SJSA1 (cell line): ENCODE measurements at regions not wholly inside any gene's neighbourhood (a gene's known extent, or its start where the extent isn't known, plus 50 kb on each side); places are given as distances from the start of the nearest gene placed in this dataset.

Experiments used
- DNase-seq, 2 experiments: peaks; one replicate each; pipeline ENCODE4 v3.0.0-alpha.2; 2015 to 2020; ENCODE audit warnings: low spot score in 2 of 2, low read depth in 1 of 2
- H3K27ac ChIP-seq: fragments of 250-450 bp; sonication (Bioruptor Pico); 2 replicates; pipeline ENCODE4 v1.5.1; 2020; ENCODE audit warnings: mild to moderate bottlenecking, moderate library complexity
- H3K27me3 ChIP-seq: fragments of 250-450 bp; sonication (Bioruptor Pico); replicated peaks from 2 replicates; pipeline ENCODE4 v1.5.1; 2020; ENCODE audit warnings: mild to moderate bottlenecking, moderate library complexity
- H3K36me3 ChIP-seq: fragments of 250-450 bp; sonication (Bioruptor Pico); 2 replicates; pipeline ENCODE4 v1.5.1; 2020; ENCODE audit warnings: mild to moderate bottlenecking
- H3K4me1 ChIP-seq: fragments of 250-450 bp; sonication (Bioruptor Pico); replicated peaks from 2 replicates; pipeline ENCODE4 v1.6.1; 2021; ENCODE audit warnings: mild to moderate bottlenecking
- H3K4me3 ChIP-seq: fragments of 250-450 bp; sonication (Bioruptor Pico); 2 replicates; pipeline ENCODE4 v1.5.1; 2020; ENCODE audit warnings: mild to moderate bottlenecking
- H3K9me3 ChIP-seq: fragments of 250-450 bp; sonication (Bioruptor Pico); replicated peaks from 2 replicates; pipeline ENCODE4 v1.5.1; 2020; ENCODE audit warnings: mild to moderate bottlenecking

DNA sequence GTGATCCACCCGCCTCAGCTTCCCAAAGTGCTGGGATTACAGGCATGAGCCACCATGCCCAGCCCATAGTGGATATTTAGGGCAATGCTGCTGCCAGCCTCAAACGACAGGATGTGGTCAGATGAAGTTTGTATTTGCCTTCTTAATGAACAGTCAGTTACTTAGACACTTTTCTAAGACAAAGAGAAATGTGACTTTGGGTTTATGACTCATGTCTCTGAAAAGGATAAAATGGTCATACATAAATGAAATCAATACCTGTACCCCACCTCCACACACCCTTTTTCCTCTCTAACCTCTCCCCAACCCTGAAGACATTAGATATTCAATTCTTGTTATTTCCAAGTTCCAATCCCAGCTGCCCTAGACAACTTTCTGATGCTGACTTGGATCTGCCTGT is 109.3 kb upstream of the INSIG1 start:
- Histone ChIP-seq H3K36me3 (no peaks in the 10 kb centered on the region), H3K9me3 (peaks cover 19% of the 10 kb centered on the region), H3K27ac (no peak overlapping the region), H3K27me3 (0 out of 2 replicates have a peak, but pooled peaks cover 2% of the 10 kb centered on the region), H3K4me3 (no peak overlapping the region), H3K4me1 (no peaks in the 10 kb centered on the region)
- no peak for DNase-seq

DNA sequence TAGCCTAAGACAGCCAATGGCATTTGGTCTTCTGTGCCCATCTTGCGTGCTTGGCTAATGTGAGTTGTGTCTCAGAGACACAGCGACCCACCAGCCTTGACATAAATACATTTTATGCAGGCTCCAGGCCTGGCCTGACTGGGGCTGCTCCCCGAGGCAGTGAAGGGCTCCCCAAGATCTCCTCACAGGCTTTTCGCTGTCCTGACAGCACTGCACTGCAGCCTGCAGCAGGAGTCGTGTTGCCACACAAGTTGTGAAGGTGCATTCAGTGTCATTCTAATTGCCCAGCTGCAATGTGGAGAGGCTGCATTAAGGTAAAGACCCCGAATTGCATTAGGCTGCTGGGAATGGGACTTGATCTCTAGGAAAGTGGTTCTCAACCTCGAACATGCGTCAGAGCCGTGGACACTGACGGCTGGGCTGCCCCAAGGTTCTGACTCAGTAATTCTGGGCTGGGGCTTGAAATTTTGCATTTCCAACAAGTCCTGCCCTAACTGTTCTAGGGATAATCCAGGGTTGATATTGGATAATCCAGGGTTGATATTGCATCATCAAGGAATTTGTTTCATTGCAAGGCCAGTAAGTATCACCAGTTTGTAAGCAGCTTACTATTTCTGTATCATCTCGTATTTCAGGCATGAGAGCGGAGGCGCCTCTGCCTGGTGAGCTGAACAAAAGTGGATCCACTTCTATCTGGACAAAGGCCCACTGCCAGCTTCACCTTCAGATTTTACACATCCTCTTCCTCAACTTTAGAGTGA is 108.7 kb upstream of the INSIG1 start:
- H3K36me3 ChIP-seq, result no peaks in the 10 kb centered on the region
- no peak overlapping the region for H3K27ac ChIP-seq
- no peaks in the 10 kb centered on the region for H3K4me1 ChIP-seq
- no peak for DNase-seq
- peaks cover 17% of the 10 kb centered on the region for H3K9me3 ChIP-seq
- no peak overlapping the region for H3K4me3 ChIP-seq
- 0 out of 2 replicates have a peak, but pooled peaks cover 2% of the 10 kb centered on the region for H3K27me3 ChIP-seq

DNA sequence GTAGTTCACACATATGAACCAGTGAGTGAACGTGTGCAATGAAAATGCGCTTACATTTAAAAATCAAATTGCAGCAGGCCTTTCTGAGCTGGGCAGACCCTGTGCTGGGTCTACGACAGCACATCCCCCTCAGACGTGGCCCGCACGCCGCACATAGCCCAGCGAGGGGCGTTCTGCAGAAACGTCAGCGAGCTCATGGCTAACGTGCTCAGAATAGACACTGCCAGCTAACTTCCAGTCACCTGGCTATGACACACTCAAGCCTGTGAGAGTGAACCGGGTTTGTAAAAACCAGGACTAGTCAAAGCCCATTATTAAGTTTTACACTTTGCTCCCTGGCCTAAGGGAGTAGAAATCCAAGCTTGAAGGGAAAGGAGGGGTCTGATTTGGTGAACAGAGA is 108.1 kb upstream of the INSIG1 start:
- Histone ChIP-seq H3K9me3 (peaks cover 16% of the 10 kb centered on the region), H3K4me1 (no peaks in the 10 kb centered on the region), H3K27ac (no peak overlapping the region), H3K36me3 (no peaks in the 10 kb centered on the region), H3K4me3 (no peak overlapping the region), H3K27me3 (0 out of 2 replicates have a peak, but pooled peaks cover 2% of the 10 kb centered on the region)
- no peak for DNase-seq

DNA sequence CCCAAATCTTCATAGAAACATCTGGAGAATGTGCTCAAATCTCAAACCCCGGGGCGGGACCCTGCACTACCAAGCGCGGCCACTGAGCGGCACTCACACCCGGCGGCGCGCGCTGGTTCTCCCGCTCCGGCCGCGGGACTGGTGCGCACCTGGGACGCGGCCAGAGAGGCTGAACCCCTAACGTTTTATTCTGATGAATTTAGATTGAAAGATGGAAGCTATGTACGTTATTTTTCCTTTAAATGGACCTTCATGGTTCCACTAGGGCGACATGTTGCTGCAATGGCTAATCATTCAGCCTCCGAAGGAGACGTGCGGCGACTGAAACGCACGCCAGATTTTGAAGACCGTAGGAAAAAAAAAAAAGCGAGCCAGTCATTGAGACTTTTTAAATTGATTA is 107.0 kb upstream of the INSIG1 start:
- Histone ChIP-seq H3K4me1 (no peaks in the 10 kb centered on the region), H3K36me3 (no peaks in the 10 kb centered on the region), H3K27ac (no peak overlapping the region), H3K4me3 (no peak overlapping the region), H3K27me3 (0 out of 2 replicates have a peak, but pooled peaks cover 2% of the 10 kb centered on the region), H3K9me3 (peaks cover 7% of the 10 kb centered on the region; the same call in 1 of the 2 replicates)
- peak in 1 of 2 experiments; percentile 27 for DNase-seq

DNA sequence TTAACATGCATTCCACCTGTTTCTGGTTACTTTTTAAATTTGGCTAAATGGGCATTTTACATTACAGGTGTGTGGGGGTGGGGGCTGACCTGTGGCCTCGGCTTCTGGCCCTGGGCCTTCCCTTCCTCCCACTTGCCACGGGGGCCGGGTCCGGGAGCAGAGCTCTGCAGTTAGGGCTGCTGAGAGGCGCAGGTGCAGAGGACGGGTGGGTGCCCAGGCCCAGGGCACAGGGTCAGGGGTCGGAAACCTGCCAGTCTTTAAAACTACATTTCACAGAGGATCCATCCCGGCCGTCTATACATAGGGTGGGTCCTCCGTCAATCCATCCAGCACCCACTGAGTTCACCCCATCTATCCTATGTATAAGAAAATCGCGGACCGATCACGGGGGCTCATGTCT is 106.5 kb upstream of the INSIG1 start:
- peaks cover 3% of the 10 kb centered on the region; the same call in 1 of the 2 replicates for H3K9me3 ChIP-seq
- no peaks in the 10 kb centered on the region for H3K36me3 ChIP-seq
- H3K4me3 ChIP-seq, result no peak overlapping the region
- H3K27me3 ChIP-seq, result 0 out of 2 replicates have a peak, but pooled peaks cover 2% of the 10 kb centered on the region
- DNase-seq, result no peak
- H3K27ac ChIP-seq, result no peak overlapping the region
- no peaks in the 10 kb centered on the region for H3K4me1 ChIP-seq

DNA sequence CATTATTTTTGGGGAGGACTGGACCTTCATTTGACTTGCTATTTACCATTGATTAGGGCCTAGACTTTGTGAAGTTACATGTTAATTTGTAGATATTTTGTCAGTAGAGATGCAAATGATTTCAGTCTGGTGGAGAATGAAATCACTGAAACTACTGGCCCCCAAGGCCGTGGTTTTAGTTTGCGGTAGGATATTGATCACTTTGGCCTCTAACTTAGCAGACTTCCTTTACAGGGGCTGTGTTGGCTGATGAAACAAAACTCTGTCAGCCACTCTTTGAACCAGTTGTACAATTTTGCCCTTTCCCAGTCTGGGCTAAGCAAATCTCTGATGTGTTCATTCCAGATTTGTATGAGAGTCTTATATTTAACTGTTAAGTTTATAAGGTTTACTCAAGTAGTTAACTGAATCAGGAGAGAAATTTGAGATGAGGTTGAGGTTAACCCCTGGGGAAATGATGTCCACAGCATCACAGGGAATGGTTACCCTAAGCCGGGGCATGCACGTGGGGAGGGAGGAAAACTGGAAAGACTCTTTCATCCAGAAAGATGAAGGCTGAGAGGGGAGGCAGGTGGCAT is 105.7 kb upstream of the INSIG1 start:
- no peak for DNase-seq
- Histone ChIP-seq H3K27me3 (0 out of 2 replicates have a peak, but pooled peaks cover 2% of the 10 kb centered on the region), H3K36me3 (no peaks in the 10 kb centered on the region)

DNA sequence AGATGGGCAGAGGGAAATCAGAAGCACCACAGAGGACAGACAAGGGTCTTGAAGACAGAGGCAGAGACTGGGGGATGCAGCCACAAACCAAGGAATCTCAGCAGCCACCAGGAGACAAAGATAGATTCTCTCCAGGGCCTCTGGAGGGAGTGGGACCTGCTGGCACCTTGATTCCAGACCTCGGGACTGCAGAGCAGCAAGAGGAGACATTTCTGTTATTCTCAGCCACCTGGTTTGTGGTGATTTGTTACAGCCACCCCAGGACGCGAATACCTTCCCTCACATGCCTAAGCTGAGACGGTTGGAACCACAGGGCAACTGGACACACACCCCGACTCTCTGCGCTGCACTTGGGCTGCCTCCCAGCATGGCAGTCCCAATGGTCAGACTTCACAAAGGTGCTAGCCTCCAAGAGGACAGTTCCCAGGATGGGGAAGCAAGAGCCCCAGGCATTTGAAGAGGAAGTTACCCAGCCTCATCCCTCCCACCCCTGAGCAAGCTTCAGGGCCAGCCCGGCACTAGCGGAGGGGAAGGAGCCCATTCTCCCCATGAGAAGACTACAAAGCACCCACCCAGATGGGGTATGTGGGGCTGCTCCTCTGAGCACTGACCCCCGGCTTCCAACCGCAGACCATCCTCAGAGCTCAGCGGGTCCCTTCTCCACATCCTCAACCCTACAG is 104.6 kb upstream of the INSIG1 start:
- Histone ChIP-seq H3K9me3 (0 out of 2 replicates have a peak, but pooled peaks cover 4% of the 10 kb centered on the region), H3K4me3 (no peak overlapping the region), H3K4me1 (no peaks in the 10 kb centered on the region), H3K36me3 (no peaks in the 10 kb centered on the region), H3K27me3 (0 out of 2 replicates have a peak, but pooled peaks cover 2% of the 10 kb centered on the region), H3K27ac (no peak overlapping the region)
- DNase-seq, result no peak

More for the DNA sequence above, 105.7 kb upstream of the INSIG1 start:
- Histone ChIP-seq H3K4me3 (no peak overlapping the region), H3K27ac (no peak overlapping the region), H3K9me3 (0 out of 2 replicates have a peak, but pooled peaks cover 6% of the 10 kb centered on the region), H3K4me1 (no peaks in the 10 kb centered on the region)

DNA sequence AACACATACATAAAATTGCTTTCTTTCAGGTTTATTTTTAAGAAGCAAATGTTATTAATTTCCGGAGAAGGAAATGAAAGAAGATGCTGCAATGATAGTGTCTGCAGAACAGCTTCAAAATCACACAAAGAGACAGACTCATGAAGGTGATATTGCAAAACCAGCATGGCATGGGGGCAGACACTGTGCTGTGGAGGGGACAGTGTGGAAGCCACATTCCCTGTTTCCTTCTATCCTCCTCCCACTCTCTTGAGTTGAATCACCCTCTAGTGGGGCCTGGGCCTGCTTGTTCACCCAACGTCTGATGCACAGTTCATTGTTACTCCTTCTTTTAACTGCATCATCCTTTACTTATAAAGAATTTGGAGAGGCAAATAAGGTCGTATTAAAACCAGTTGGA is 104.0 kb upstream of the INSIG1 start:
- H3K9me3 ChIP-seq, result 0 out of 2 replicates have a peak, but pooled peaks cover 4% of the 10 kb centered on the region
- no peak overlapping the region for H3K4me3 ChIP-seq
- DNase-seq, result no peak
- H3K4me1 ChIP-seq, result peaks cover 2% of the 10 kb centered on the region
- H3K36me3 ChIP-seq, result no peaks in the 10 kb centered on the region
- H3K27me3 ChIP-seq, result 0 out of 2 replicates have a peak, but pooled peaks cover 2% of the 10 kb centered on the region
- no peak overlapping the region for H3K27ac ChIP-seq

DNA sequence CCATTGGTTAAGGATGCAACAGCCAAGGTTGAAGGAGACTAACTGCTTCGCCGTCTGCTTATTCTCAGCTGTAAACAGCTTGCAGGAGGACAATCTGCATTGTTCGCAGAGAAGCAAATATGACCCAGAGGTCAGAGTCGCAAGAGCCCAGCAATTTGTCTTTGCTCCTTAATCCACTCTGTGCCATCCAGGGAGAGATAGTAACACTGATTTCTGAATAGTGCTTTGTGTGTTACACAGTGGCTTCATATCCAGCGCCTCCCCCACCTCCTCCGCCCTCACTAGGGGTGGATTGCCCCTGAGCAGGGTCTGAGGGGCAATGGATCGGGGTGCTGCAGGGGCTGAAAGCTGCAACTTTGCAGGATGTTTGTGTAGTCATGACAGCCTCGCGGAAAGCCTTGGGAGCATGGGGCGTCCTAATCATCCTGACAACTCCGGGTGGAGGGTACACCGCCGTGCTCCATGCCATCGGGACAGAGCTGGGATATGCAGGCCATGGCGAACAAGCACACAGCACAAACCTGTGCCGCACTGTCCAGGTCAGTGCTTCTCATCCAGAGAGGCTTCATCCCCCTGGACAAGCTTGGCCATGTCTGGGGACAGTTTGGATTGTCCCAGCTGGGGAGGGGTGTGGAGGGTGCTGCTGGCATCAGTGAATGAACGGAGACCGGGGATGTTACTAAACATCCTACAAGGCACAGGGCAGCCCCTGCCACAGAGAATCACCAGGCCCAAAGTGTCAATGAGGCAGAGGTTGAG is 103.1 kb upstream of the INSIG1 start:
- Histone ChIP-seq H3K4me3 (no peak overlapping the region), H3K4me1 (peaks cover 8% of the 10 kb centered on the region), H3K27ac (no peak overlapping the region), H3K27me3 (0 out of 2 replicates have a peak, but pooled peaks cover 2% of the 10 kb centered on the region), H3K9me3 (0 out of 2 replicates have a peak, but pooled peaks cover 4% of the 10 kb centered on the region), H3K36me3 (no peaks in the 10 kb centered on the region)
- peak in 1 of 2 experiments; percentile 31 for DNase-seq

DNA sequence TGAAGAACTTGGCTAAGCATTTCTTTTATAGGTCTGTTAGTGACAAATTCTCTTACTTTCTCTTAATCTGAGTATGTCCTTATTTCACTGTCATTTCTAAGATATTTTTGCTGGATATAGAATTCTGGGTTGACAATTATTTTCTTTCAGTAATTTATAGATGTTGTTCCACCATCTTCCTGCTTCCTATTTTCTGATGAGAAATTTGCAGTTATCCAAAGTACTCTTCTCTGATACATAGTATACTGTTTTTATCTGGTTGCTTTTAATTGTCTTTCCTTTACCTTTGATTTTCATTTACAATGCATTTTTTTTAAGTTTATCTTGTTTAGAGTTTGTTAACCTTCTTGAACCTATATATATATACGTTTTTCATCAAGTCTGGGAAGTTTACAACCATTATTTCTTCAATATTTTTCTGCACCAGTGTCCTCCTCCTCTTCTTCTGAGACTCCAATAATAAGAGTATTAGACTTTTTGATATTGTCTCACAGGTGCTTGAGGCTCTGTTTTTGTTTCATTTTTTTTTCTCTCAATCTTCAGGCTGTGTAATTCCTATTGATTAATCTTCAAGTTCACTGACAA is 101.6 kb upstream of the INSIG1 start:
- Histone ChIP-seq H3K9me3 (0 out of 2 replicates have a peak, but pooled peaks cover 4% of the 10 kb centered on the region), H3K36me3 (no peaks in the 10 kb centered on the region), H3K27me3 (no peaks in the 10 kb centered on the region), H3K27ac (no peak overlapping the region), H3K4me1 (peaks cover 8% of the 10 kb centered on the region), H3K4me3 (no peak overlapping the region)
- DNase-seq, result no peak

DNA sequence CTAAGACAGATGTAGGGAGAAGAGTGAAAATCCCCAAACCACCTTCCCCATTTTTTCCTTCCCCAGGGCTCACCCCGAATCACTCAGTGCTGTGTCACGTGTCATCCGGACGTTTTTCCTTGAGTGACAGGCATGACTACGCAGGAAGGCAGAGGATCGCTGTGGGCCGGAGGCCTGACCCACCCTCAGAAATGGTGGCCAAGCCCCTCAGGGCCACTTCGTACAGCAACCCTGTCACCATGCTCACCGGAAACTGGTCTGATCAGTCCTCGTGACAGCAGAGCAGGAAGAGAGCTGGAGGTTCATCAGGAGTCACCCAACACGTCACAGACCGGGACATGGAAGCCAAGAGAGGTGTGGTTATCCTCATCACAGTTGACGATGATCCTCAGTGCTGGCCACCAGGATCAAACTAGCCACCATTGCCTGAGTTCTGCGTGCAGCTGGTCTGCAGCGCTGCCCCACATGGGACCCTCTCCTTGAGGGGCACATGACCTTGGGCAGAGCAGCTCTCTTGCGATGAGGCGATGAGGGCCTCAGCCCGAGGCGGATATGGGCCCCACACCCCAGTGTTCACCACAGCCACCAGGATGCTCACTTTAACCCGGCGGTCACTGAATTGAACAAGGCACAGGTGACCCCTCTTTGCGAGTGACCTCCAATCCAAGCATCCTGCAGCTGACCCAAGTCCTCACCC is 99.3 kb upstream of the INSIG1 start:
- Histone ChIP-seq H3K27ac (no peak overlapping the region), H3K4me3 (no peak overlapping the region), H3K4me1 (peaks cover 11% of the 10 kb centered on the region), H3K36me3 (no peaks in the 10 kb centered on the region), H3K9me3 (0 out of 2 replicates have a peak, but pooled peaks cover 4% of the 10 kb centered on the region), H3K27me3 (no peaks in the 10 kb centered on the region)
- peak in 1 of 2 experiments; percentile 31 for DNase-seq
